SU-DHL-6 (cell line): ENCODE measurements at regions not wholly inside any gene's neighbourhood (a gene's known extent, or its start where the extent isn't known, plus 50 kb on each side); places are given as distances from the start of the nearest gene placed in this dataset.

Source experiments
- CTCF ChIP-seq: fragments of 200-600 bp; sonication (generic); IDR thresholded peaks from one replicate; pipeline ENCODE4 v1.5.1; 2017; ENCODE audit warnings: antibody characterized with exemption, mild to moderate bottlenecking, low read length, moderate library complexity; ENCODE audit not compliant: insufficient read depth, poor library complexity, severe bottlenecking
- EZH2phosphoT487 ChIP-seq: fragments of 200-600 bp; sonication (generic), shearing (Covaris generic); conservative IDR thresholded peaks from 2 replicates; pipeline ENCODE4 v1.6.1; 2018; ENCODE audit warnings: mild to moderate bottlenecking, antibody characterized with exemption, low read length, moderate library complexity, mixed read lengths

GRCh38 chr2:145423809-145424208 lies 903.9 kb upstream of the ZEB2 start:
- TF ChIP-seq CTCF (no peak), EZH2phosphoT487 (no peak)
